ENCODE measurements at regions not wholly inside any gene's neighbourhood (a gene's known extent, or its start where the extent isn't known, plus 50 kb on each side); places are given as distances from the start of the nearest gene placed in this dataset.
"Not testable (repeated sequence)": the region's sequence is repeated elsewhere in the genome, so short reads cannot be mapped to it uniquely, and the experiment has no call there.

GRCh38 chr2:184993746-184994145 lies 395.4 kb downstream of the ZNF804A start:
- H3K36me3 Mint-ChIP-seq (ENCODE audit: low read depth): no peaks in the 10 kb centered on the region
- no peak overlapping the region for H3K27ac Mint-ChIP-seq
- H3K4me3 Mint-ChIP-seq: no peak overlapping the region
- DNase-seq: no peak
- no peak for TF ChIP-seq CTCF (IDR thresholded peaks at IDR 0.05)
- H3K27me3 Mint-ChIP-seq (ENCODE audit: insufficient read depth): no peaks in the 10 kb centered on the region
- peaks cover 39% of the 10 kb centered on the region for H3K9me3 Mint-ChIP-seq
- H3K4me1 Mint-ChIP-seq (ENCODE audit: low read depth): no peaks in the 10 kb centered on the region

GRCh38 chr2:185006481-185006880 lies 408.2 kb downstream of the ZNF804A start:
- Mint-ChIP-seq H3K36me3 (ENCODE audit: low read depth) (peaks cover 4% of the 10 kb centered on the region; the same call in 1 of the 2 replicates), H3K4me1 (ENCODE audit: low read depth) (no peaks in the 10 kb centered on the region), H3K9me3 (peaks cover 59% of the 10 kb centered on the region), H3K27ac (no peak overlapping the region), H3K4me3 (no peak overlapping the region), H3K27me3 (ENCODE audit: insufficient read depth) (no peaks in the 10 kb centered on the region)
- no peak for TF ChIP-seq CTCF (IDR thresholded peaks at IDR 0.05)
- no peak for DNase-seq

GRCh38 chr2:185012643-185013042 lies 414.3 kb downstream of the ZNF804A start:
- Mint-ChIP-seq H3K4me3 (no peak overlapping the region), H3K9me3 (peaks cover 54% of the 10 kb centered on the region), H3K27me3 (ENCODE audit: insufficient read depth) (no peaks in the 10 kb centered on the region), H3K27ac (no peak overlapping the region), H3K36me3 (ENCODE audit: low read depth) (peaks cover 9% of the 10 kb centered on the region; the same call in 1 of the 2 replicates), H3K4me1 (ENCODE audit: low read depth) (no peaks in the 10 kb centered on the region)
- no peak for DNase-seq
- TF ChIP-seq CTCF (IDR thresholded peaks at IDR 0.05): no peak

- Mint-ChIP-seq H3K27me3 (ENCODE audit: insufficient read depth) (no peaks in the 10 kb centered on the region), H3K4me3 (no peak overlapping the region), H3K27ac (no peak overlapping the region), H3K9me3 (peaks cover 44% of the 10 kb centered on the region), H3K36me3 (ENCODE audit: low read depth) (peaks cover 9% of the 10 kb centered on the region; the same call in 1 of the 2 replicates), H3K4me1 (ENCODE audit: low read depth) (no peaks in the 10 kb centered on the region)
- TF ChIP-seq CTCF (IDR thresholded peaks at IDR 0.05): no peak
- DNase-seq: no peak
These were observed 415.7 kb downstream of the ZNF804A start for GRCh38 chr2:185014076-185014475.

GRCh38 chr2:185025891-185026290 lies 427.6 kb downstream of the ZNF804A start:
- H3K27ac Mint-ChIP-seq; H3K4me1 Mint-ChIP-seq (ENCODE audit: low read depth); DNase-seq; H3K27me3 Mint-ChIP-seq (ENCODE audit: insufficient read depth); H3K4me3 Mint-ChIP-seq; H3K36me3 Mint-ChIP-seq (ENCODE audit: low read depth): not testable (repeated sequence)
- H3K9me3 Mint-ChIP-seq: peaks cover 33% of the 10 kb centered on the region

GRCh38 chr2:185035906-185036305 lies 437.6 kb downstream of the ZNF804A start:
- DNase-seq: no peak
- H3K27ac Mint-ChIP-seq: no peak overlapping the region
- no peak for TF ChIP-seq CTCF (IDR thresholded peaks at IDR 0.05)
- no peaks in the 10 kb centered on the region; the same call in 1 of the 2 replicates for H3K27me3 Mint-ChIP-seq (ENCODE audit: insufficient read depth)
- H3K9me3 Mint-ChIP-seq: peaks cover 30% of the 10 kb centered on the region
- no peak overlapping the region for H3K4me3 Mint-ChIP-seq
- H3K36me3 Mint-ChIP-seq (ENCODE audit: low read depth): no peaks in the 10 kb centered on the region
- no peaks in the 10 kb centered on the region for H3K4me1 Mint-ChIP-seq (ENCODE audit: low read depth)

Data from HFFc6 (cell line).